ENCODE measurements at regions not wholly inside any gene's neighbourhood (a gene's known extent, or its start where the extent isn't known, plus 50 kb on each side); places are given as distances from the start of the nearest gene placed in this dataset.

GRCh38 chr16:62392698-62393097, 356.5 kb upstream of the CDH8 start:
- H3K27ac ChIP-seq (replicated peaks) = no peak overlapping the region
- H3K27me3 ChIP-seq (ENCODE audit: insufficient read depth, poor library complexity, severe bottlenecking) = no peaks in the 10 kb centered on the region
- H3K4me3 ChIP-seq (replicated peaks; ENCODE audit: insufficient read depth, low read length) = no peak overlapping the region
- TF ChIP-seq POLR2AphosphoS5 (IDR thresholded peaks at IDR 0.05; ENCODE audit: low read depth) = no peak
- no peak for TF ChIP-seq SPI1 (IDR thresholded peaks at IDR 0.05; ENCODE audit: borderline replicate concordance, low read depth)
- TF ChIP-seq, protein P1, sequence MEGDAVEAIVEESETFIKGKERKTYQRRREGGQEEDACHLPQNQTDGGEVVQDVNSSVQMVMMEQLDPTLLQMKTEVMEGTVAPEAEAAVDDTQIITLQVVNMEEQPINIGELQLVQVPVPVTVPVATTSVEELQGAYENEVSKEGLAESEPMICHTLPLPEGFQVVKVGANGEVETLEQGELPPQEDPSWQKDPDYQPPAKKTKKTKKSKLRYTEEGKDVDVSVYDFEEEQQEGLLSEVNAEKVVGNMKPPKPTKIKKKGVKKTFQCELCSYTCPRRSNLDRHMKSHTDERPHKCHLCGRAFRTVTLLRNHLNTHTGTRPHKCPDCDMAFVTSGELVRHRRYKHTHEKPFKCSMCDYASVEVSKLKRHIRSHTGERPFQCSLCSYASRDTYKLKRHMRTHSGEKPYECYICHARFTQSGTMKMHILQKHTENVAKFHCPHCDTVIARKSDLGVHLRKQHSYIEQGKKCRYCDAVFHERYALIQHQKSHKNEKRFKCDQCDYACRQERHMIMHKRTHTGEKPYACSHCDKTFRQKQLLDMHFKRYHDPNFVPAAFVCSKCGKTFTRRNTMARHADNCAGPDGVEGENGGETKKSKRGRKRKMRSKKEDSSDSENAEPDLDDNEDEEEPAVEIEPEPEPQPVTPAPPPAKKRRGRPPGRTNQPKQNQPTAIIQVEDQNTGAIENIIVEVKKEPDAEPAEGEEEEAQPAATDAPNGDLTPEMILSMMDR (IDR thresholded peaks at IDR 0.05; ENCODE audit: insufficient read depth, low read length) = no peak
- no peak for TF ChIP-seq GABPA (IDR thresholded peaks at IDR 0.05; ENCODE audit: low read depth)
- no peak for TF ChIP-seq REST (IDR thresholded peaks at IDR 0.05; ENCODE audit: insufficient replicate concordance, low read depth)
- no peak for DNase-seq (ENCODE audit: low read depth in 1 of 2, low spot score in 1 of 2)

- no peaks in the 10 kb centered on the region for H3K27me3 ChIP-seq (ENCODE audit: insufficient read depth, poor library complexity, severe bottlenecking)
- no peak overlapping the region for H3K27ac ChIP-seq (replicated peaks)
- no peak overlapping the region for H3K4me3 ChIP-seq (replicated peaks; ENCODE audit: insufficient read depth, low read length)
- DNase-seq (ENCODE audit: low read depth in 1 of 2, low spot score in 1 of 2) = no peak
- TF ChIP-seq GABPA (IDR thresholded peaks at IDR 0.05; ENCODE audit: low read depth) (no peak), SPI1 (IDR thresholded peaks at IDR 0.05; ENCODE audit: borderline replicate concordance, low read depth) (no peak), POLR2AphosphoS5 (IDR thresholded peaks at IDR 0.05; ENCODE audit: low read depth) (no peak), REST (IDR thresholded peaks at IDR 0.05; ENCODE audit: insufficient replicate concordance, low read depth) (no peak)
- TF ChIP-seq, protein P1 (IDR thresholded peaks at IDR 0.05; ENCODE audit: insufficient read depth, low read length) = no peak
Observed at GRCh38 chr16:62391940-62392339, 355.7 kb upstream of the CDH8 start.

DNA sequence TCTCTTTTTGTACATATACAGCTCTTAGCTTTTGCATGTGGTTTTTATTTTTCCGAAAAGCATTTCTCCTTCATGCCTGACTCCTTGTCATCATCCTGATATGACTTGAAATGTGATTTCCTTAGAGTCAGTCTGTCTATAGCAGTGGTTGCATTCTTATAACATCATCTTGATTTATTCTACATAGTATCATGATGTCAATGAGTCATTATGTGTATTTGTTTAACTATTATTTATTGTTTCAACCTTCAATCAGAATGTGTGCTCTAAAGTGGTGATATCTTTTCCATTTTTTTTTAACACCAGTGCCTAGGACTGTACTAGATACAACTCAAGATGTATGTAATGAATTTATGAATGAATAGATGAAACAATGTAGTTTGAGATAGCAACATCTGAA, 354.9 kb upstream of the CDH8 start:
- H3K27me3 ChIP-seq (ENCODE audit: insufficient read depth, poor library complexity, severe bottlenecking) = no peaks in the 10 kb centered on the region
- H3K4me3 ChIP-seq (replicated peaks; ENCODE audit: insufficient read depth, low read length) = no peak overlapping the region
- TF ChIP-seq REST (IDR thresholded peaks at IDR 0.05; ENCODE audit: insufficient replicate concordance, low read depth) = no peak
- no peak for TF ChIP-seq SPI1 (IDR thresholded peaks at IDR 0.05; ENCODE audit: borderline replicate concordance, low read depth)
- no peak for TF ChIP-seq POLR2AphosphoS5 (IDR thresholded peaks at IDR 0.05; ENCODE audit: low read depth)
- TF ChIP-seq, protein P1 (IDR thresholded peaks at IDR 0.05; ENCODE audit: insufficient read depth, low read length) = no peak
- TF ChIP-seq GABPA (IDR thresholded peaks at IDR 0.05; ENCODE audit: low read depth) = no peak
- no peak overlapping the region for H3K27ac ChIP-seq (replicated peaks)
- no peak for DNase-seq (ENCODE audit: low read depth in 1 of 2, low spot score in 1 of 2)

Measured in HL-60 (cell line).